Breast epithelium (tissue), 3 donors: ENCODE measurements at regions not wholly inside any gene's neighbourhood (a gene's known extent, or its start where the extent isn't known, plus 50 kb on each side); places are given as distances from the start of the nearest gene placed in this dataset.

Experiments
- CTCF ChIP-seq, 3 donors: fragments of 450-650 bp; IDR thresholded peaks; one replicate each; pipeline ENCODE4 v1.5.1; 2016 to 2017; ENCODE audit warnings: antibody characterized with exemption in 3 of 3, mild to moderate bottlenecking in 3 of 3, moderate library complexity in 3 of 3
- POLR2AphosphoS5 ChIP-seq, 3 donors: sonication (generic); formaldehyde crosslinking; IDR thresholded peaks; one replicate each; pipeline ENCODE4 v1.6.1; 2017; ENCODE audit warnings: antibody characterized with exemption in 3 of 3

DNA sequence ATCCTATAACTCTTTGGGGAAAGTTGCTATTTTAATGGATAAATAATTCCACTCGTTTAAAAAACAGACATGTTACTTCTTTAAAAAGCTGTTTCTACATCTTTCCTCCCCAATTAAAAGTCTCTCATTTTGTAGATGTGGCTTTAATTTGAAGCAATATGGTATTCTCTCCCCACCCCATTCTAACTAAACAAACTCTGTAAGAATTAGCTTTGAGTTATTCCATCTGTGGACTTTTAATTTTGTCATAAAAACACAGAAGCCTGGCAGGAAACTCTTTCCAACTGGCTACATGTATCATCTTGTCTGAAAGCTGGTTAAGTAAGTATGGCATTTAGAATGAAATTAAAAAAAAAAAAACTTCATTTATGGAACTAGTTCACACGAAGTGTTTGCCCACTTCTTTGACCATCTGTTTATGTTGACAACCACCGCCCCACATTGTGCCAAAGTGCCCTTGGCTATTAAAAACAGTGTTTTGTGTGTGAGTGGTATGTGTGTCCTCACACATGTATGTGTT, 140.3 kb downstream of the NAA11 start:
- TF ChIP-seq POLR2AphosphoS5 (IDR thresholded peaks at IDR 0.05) (no peak), CTCF (IDR thresholded peaks at IDR 0.05) (no peak)
